ENCODE measurements at regions not wholly inside any gene's neighbourhood (a gene's known extent, or its start where the extent isn't known, plus 50 kb on each side); places are given as distances from the start of the nearest gene placed in this dataset.
"Not testable (repeated sequence)": the region's sequence is repeated elsewhere in the genome, so short reads cannot be mapped to it uniquely, and the experiment has no call there.

DNA sequence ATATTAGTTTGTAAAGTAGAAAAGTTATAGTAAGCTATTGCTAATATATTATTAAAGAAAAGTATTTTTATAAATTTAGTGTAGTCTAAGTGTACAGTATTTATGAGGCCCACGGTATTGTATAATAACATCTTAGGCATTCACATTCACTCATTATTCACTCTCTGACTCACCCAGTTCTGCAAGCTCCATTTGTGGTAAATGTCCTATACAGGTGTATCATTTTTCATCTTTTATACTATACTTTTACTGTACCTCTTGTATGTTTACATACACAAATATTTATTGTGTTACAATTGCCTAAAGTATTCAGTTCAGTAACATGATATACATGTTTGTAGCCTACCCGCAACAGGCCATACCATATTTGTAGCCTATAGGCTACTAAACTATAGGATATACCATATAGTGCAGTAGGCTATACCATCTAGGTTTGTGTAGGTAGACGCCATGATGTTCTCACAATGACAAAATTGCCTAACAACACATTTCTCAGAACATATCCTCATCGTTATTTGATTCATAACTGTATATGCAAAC is 246.8 kb upstream of the ALCAM start:
- no peak overlapping the region for H3K4me3 ChIP-seq (ENCODE audit: low read length)
- no peak for DNase-seq (ENCODE audit: low read depth)
- TF ChIP-seq, protein P1, sequence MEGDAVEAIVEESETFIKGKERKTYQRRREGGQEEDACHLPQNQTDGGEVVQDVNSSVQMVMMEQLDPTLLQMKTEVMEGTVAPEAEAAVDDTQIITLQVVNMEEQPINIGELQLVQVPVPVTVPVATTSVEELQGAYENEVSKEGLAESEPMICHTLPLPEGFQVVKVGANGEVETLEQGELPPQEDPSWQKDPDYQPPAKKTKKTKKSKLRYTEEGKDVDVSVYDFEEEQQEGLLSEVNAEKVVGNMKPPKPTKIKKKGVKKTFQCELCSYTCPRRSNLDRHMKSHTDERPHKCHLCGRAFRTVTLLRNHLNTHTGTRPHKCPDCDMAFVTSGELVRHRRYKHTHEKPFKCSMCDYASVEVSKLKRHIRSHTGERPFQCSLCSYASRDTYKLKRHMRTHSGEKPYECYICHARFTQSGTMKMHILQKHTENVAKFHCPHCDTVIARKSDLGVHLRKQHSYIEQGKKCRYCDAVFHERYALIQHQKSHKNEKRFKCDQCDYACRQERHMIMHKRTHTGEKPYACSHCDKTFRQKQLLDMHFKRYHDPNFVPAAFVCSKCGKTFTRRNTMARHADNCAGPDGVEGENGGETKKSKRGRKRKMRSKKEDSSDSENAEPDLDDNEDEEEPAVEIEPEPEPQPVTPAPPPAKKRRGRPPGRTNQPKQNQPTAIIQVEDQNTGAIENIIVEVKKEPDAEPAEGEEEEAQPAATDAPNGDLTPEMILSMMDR (conservative IDR thresholded peaks at IDR 0.05; ENCODE audit: low read length), result no peak

DNA sequence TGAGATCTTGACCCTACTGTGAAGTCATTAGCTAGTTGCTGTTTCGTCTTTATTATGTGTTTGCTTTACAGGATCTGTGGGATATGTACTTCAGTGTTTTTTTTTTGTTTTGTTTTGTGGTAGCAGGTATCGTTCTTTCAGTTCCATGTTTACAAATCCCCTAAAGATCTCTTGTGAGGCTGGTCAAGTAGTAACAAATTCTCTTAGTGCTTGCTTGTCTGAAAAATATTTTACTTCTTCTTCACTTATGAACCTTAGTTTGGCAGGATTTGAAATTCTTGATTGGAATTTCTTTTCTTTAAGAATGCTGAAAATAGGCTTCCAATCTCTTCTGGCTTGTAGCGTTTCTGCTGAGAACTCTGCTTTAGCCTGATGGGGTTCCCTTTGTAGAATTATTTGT is 235.8 kb upstream of the ALCAM start:
- H3K4me3 ChIP-seq (ENCODE audit: low read length), result no peak overlapping the region
- DNase-seq (ENCODE audit: low read depth), result no peak
- TF ChIP-seq, protein P1 (conservative IDR thresholded peaks at IDR 0.05; ENCODE audit: low read length), result no peak

DNA sequence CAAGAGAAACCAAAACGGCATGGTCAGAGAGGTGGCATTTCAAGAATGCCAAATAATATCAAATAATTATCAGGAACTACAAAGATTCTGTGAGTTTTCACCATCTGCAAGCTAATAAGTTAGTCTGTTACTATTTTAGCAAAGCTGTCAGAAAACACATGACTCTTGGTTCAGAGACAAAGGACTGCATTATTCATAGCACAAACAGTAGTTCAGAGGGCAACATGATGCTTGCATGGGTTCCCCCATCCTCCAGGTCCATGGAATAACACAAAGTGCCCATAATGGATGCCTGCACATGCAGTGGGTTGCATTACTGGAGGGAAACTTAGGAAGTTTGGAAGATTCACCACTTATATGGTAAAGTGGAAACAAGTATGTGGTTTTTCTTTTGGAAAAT is 228.8 kb upstream of the ALCAM start:
- no peak overlapping the region for H3K4me3 ChIP-seq (ENCODE audit: low read length)
- peak; percentile 3 for DNase-seq (ENCODE audit: low read depth)
- TF ChIP-seq, protein P1 (conservative IDR thresholded peaks at IDR 0.05; ENCODE audit: low read length), result no peak

DNA sequence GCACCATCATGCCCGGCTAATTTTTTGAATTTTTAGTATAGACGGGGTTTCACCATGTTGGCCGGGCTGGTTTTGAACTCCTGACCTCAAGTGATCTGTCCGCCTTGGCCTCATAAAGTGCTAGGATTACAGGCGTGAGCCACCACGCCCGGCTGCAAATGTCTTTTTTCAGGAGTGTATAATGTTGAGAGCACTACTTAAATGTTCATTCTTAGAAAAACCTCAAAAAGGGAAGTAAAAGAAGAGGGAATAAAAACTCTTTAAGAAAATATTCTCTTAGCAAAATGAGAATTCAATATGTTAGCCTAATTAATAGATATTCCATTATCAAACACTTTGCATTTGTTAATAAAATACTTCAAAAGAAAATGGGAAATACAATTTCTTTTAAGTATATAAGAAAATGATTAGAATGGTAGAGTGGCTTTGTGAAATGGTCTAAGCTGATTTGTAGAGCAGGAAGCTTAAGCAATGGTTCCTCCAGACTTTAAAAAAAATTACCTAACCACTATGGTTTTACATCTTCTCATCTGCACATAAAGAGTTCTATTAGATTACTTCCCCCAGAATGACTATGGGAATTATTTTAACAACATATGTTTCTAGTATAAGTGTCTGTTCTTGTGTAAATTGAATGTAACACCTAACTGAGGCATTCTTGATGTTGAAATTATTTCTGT is 226.7 kb upstream of the ALCAM start:
- TF ChIP-seq, protein P1 (conservative IDR thresholded peaks at IDR 0.05; ENCODE audit: low read length), result no peak
- no peak for DNase-seq (ENCODE audit: low read depth)
- no peak overlapping the region for H3K4me3 ChIP-seq (ENCODE audit: low read length)

DNA sequence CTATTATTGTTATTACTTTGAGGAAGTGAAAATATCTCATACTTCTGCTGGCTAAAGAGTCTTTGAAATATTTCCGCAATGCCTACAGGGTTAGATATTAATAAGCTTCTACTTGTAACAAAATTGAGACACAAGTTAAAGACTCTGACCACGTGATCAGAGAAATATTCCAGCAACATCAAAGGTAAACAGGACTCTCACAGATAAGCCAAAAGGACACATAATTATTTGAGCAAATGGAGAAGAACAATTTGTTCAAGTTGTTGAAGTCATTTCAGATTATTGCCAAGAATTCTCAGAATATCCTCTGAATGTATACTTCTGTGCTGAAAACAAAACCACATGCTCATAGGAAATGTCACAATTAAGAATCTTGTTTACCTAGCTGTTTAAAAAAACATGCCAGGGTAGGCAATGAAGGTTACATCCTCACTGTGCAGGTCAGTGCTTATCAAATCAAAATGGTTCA is 225.8 kb upstream of the ALCAM start:
- DNase-seq (ENCODE audit: low read depth), result no peak
- H3K4me3 ChIP-seq (ENCODE audit: low read length), result no peak overlapping the region
- TF ChIP-seq, protein P1 (conservative IDR thresholded peaks at IDR 0.05; ENCODE audit: low read length), result no peak

DNA sequence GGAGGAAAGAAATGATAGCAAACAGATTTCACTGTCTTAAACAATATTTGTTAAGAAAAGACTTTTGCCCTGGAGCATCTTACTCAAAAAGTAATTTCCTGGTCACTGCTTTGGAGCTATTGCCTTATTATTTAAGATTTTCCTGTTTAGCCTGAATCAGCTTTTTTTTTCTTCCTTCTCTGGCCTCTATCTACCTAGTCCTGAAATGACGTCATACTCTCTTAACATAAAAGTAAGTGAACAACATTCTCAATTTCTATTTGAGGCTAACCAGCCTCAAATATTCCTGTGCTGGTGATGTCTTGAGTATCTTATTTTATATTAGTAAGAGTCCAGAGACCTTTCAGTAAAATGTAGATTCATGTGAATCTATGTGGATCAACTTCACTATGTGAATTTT is 221.9 kb upstream of the ALCAM start:
- TF ChIP-seq, protein P1 (conservative IDR thresholded peaks at IDR 0.05; ENCODE audit: low read length), result no peak
- H3K4me3 ChIP-seq (ENCODE audit: low read length), result no peak overlapping the region
- no peak for DNase-seq (ENCODE audit: low read depth)

DNA sequence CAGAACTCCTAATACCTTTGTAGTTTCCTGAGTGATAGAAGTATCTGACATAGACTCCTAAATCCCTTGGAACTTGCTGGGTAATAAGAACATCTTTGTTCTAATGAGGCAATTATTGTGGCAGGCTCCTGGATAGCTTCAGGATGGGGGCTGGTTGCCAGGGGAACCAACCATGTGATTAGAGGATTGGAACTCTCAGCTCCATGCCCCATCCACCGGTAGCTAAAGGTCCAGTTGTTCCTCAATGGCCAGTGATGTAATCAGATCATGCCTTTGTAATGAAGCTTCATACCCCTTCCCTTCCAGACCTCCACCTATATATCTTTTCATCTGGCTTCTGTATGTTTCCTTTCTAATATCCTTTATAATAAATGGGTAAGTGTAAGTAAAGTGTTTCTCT is 221.2 kb upstream of the ALCAM start:
- DNase-seq (ENCODE audit: low read depth), result no peak
- TF ChIP-seq, protein P1 (conservative IDR thresholded peaks at IDR 0.05; ENCODE audit: low read length), result no peak
- no peak overlapping the region for H3K4me3 ChIP-seq (ENCODE audit: low read length)

DNA sequence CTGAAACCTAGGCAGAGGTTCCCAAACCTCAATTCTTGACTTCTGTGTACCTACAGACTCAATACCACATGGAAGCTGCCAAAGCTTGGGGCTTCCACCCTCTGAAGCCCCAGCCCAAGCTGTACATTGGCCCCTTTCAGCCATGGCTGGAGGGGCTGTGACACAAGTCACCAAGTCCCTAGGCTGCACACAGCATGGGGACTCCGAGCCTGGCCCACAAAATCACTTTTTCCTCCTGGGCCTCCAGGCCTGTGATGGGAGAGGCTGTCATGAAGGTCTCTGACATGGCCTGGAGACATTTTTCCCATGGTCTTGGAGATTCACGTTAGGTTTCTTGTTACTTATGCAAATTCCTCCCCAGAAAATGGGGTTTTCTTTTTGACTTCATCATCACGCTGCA is 217.5 kb upstream of the ALCAM start:
- not testable (repeated sequence) for H3K4me3 ChIP-seq (ENCODE audit: low read length); DNase-seq (ENCODE audit: low read depth)
